Right atrium auricular region (tissue), 2 donors: ENCODE measurements at regions not wholly inside any gene's neighbourhood (a gene's known extent, or its start where the extent isn't known, plus 50 kb on each side); places are given as distances from the start of the nearest gene placed in this dataset.
"Not testable (repeated sequence)": the region's sequence is repeated elsewhere in the genome, so short reads cannot be mapped to it uniquely, and the experiment has no call there.

ENCODE experiments used
- DNase-seq: peaks from one replicate; pipeline ENCODE4 v3.0.0-alpha.2; 2019; ENCODE audit warnings: low spot score
- H3K27ac ChIP-seq, 2 donors: fragments of 200-600 bp; sonication (generic); 1 replicate in 1 of 2; 2 replicates in 1 of 2; pipeline ENCODE4 v1.5.1; 2016 to 2019
- H3K27me3 ChIP-seq, 2 donors: fragments of 200-600 bp; sonication (generic); one replicate each; pipeline versions ENCODE4 v1.5.1 to v1.6.0; 2017 to 2019
- H3K36me3 ChIP-seq: fragments of 200-600 bp; sonication (generic); one replicate; pipeline ENCODE4 v1.5.1; 2016
- H3K4me1 ChIP-seq, 2 donors: fragments of 200-600 bp; sonication (generic); one replicate each; pipeline versions ENCODE4 v1.5.1 to v1.6.0; 2017 to 2019
- H3K4me3 ChIP-seq, 2 donors: fragments of 200-600 bp; sonication (generic); 1 replicate in 1 of 2; 2 replicates in 1 of 2; pipeline ENCODE4 v1.5.1; 2017 to 2019; ENCODE audit warnings: mild to moderate bottlenecking in 1 of 2, moderate library complexity in 1 of 2
- H3K9me3 ChIP-seq, 2 donors: fragments of 200-600 bp; sonication (generic); one replicate each; pipeline ENCODE4 v1.5.1; 2019
- TF ChIP-seq, protein P1 (sequence below), 2 donors: fragments of 200-600 bp; sonication (generic); IDR thresholded peaks; one replicate each; pipeline ENCODE4 v1.5.1; 2019; ENCODE audit warnings: antibody characterized with exemption in 2 of 2

GRCh38 chr18:71047882-71048281 is 759.0 kb downstream of the SOCS6 start:
- Histone ChIP-seq H3K9me3 (no peaks in the 10 kb centered on the region), H3K36me3 (no peaks in the 10 kb centered on the region), H3K4me1 (no peaks in the 10 kb centered on the region), H3K27ac (no peak overlapping the region), H3K27me3 (no peaks in the 10 kb centered on the region), H3K4me3 (no peak overlapping the region)
- DNase-seq = no peak
- TF ChIP-seq, protein P1, sequence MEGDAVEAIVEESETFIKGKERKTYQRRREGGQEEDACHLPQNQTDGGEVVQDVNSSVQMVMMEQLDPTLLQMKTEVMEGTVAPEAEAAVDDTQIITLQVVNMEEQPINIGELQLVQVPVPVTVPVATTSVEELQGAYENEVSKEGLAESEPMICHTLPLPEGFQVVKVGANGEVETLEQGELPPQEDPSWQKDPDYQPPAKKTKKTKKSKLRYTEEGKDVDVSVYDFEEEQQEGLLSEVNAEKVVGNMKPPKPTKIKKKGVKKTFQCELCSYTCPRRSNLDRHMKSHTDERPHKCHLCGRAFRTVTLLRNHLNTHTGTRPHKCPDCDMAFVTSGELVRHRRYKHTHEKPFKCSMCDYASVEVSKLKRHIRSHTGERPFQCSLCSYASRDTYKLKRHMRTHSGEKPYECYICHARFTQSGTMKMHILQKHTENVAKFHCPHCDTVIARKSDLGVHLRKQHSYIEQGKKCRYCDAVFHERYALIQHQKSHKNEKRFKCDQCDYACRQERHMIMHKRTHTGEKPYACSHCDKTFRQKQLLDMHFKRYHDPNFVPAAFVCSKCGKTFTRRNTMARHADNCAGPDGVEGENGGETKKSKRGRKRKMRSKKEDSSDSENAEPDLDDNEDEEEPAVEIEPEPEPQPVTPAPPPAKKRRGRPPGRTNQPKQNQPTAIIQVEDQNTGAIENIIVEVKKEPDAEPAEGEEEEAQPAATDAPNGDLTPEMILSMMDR (IDR thresholded peaks at IDR 0.05) = no peak

GRCh38 chr18:71045331-71046065 is 756.7 kb downstream of the SOCS6 start:
- Histone ChIP-seq H3K27me3 (no peaks in the 10 kb centered on the region), H3K4me1 (no peaks in the 10 kb centered on the region), H3K9me3 (no peaks in the 10 kb centered on the region), H3K36me3 (no peaks in the 10 kb centered on the region), H3K4me3 (no peak overlapping the region), H3K27ac (no peak overlapping the region)
- DNase-seq = no peak
- TF ChIP-seq, protein P1 (IDR thresholded peaks at IDR 0.05) = no peak

- TF ChIP-seq, protein P1 (IDR thresholded peaks at IDR 0.05) = no peak
- no peak for DNase-seq
- Histone ChIP-seq H3K4me1 (no peaks in the 10 kb centered on the region), H3K9me3 (no peaks in the 10 kb centered on the region), H3K27ac (no peak overlapping the region), H3K27me3 (no peaks in the 10 kb centered on the region), H3K36me3 (no peaks in the 10 kb centered on the region), H3K4me3 (no peak overlapping the region)
Measured at GRCh38 chr18:71040161-71040560, 751.3 kb downstream of the SOCS6 start.

DNA sequence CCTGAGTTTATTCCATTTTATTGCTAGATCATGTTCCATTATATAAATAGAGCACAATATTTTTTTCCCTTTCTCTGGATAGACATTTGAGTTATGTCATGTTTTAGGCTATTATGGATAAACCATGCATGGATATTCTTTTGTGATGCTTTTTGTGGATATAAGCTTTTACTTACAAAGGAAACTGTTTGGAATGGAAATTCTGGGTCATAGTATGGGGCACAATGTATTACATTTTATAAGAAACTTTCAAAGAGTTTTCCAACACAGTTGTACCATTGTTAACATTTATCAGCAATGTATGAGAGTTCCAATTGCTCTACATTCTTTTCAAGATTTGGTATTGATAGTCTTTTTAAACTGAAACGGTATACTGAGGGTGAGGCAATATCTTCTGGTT is 749.4 kb downstream of the SOCS6 start:
- Histone ChIP-seq H3K9me3 (no peaks in the 10 kb centered on the region), H3K27me3 (no peaks in the 10 kb centered on the region), H3K27ac (no peak overlapping the region), H3K4me3 (no peak overlapping the region), H3K4me1 (no peaks in the 10 kb centered on the region), H3K36me3 (no peaks in the 10 kb centered on the region)
- TF ChIP-seq, protein P1 (IDR thresholded peaks at IDR 0.05) = no peak
- no peak for DNase-seq

DNA sequence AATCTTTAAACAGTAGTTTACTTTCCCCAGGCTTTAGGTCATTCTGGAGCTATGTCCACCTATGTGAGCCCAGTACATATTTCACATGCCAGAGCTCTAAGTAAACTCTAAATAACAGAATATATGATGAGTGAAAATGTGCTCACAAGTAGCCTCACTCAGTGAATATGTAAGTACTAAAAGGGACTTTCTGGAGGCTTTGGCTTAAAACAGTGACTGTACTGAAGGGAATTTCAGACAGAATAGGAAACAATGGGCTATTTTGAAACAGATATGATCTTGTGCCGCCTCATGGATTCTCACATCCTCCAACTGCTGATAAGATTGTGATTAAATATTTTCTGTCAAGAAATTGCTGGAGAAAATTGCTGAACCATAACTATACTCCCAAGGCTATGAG is 747.9 kb downstream of the SOCS6 start:
- no peaks in the 10 kb centered on the region for H3K36me3 ChIP-seq
- DNase-seq = no peak
- no peaks in the 10 kb centered on the region for H3K27me3 ChIP-seq
- H3K4me1 ChIP-seq = no peaks in the 10 kb centered on the region
- no peak overlapping the region for H3K4me3 ChIP-seq
- TF ChIP-seq, protein P1 (IDR thresholded peaks at IDR 0.05) = no peak
- no peaks in the 10 kb centered on the region for H3K9me3 ChIP-seq
- no peak overlapping the region for H3K27ac ChIP-seq

DNA sequence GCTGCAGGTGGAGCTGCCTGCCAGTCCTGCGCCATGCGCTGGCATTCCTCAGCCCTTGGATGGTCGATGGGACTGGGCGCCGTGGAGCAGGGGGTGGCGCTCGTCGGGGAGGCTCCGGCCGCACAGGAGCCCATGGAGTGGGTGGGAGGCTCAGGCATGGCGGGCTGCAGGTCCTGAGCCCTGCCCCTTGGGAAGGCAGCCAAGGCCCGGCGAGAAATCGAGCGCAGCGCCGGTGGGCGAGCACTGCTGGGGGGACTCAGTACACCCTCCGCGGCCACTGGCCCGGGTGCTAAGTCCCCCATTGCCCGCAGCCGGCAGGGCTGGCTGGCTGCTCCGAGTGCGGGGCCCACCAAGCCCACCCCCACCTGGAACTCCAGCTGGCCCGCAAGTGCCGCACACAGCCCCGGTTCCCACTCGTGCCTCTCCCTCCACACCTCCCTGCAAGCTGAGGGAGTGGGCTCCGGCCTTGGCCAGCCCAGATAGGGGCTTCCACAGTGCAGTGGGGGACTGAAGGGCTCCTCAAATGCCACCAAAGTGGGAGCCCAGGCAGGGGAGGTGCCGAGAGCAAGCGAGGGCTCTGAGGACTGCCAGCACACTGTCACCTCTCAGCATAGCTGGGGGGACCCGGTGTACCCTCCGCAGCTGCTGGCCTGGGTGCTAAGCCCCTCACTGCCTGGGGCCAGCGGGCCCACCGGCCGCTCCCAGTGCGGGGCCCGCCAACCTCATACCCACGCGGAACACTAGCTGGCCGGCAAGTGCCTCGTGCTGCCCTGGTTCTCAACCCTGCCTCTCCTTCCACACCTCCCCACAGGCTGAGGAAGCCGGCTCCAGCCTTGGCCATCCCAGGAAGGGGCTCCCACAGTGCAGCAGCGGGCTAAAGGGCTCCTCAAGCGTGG is 742.7 kb downstream of the SOCS6 start:
- not testable (repeated sequence) for H3K27ac ChIP-seq, DNase-seq, H3K36me3 ChIP-seq

GRCh38 chr18:71030085-71030484 is 741.2 kb downstream of the SOCS6 start:
- DNase-seq, H3K27ac ChIP-seq, H3K36me3 ChIP-seq, H3K4me3 ChIP-seq, H3K9me3 ChIP-seq, H3K4me1 ChIP-seq, H3K27me3 ChIP-seq: not testable (repeated sequence)

More for the DNA sequence above, 742.7 kb downstream of the SOCS6 start:
- not testable (repeated sequence) for H3K4me3 ChIP-seq, H3K27me3 ChIP-seq, H3K9me3 ChIP-seq, H3K4me1 ChIP-seq
